ENCODE measurements at regions not wholly inside any gene's neighbourhood (a gene's known extent, or its start where the extent isn't known, plus 50 kb on each side); places are given as distances from the start of the nearest gene placed in this dataset.

DNA sequence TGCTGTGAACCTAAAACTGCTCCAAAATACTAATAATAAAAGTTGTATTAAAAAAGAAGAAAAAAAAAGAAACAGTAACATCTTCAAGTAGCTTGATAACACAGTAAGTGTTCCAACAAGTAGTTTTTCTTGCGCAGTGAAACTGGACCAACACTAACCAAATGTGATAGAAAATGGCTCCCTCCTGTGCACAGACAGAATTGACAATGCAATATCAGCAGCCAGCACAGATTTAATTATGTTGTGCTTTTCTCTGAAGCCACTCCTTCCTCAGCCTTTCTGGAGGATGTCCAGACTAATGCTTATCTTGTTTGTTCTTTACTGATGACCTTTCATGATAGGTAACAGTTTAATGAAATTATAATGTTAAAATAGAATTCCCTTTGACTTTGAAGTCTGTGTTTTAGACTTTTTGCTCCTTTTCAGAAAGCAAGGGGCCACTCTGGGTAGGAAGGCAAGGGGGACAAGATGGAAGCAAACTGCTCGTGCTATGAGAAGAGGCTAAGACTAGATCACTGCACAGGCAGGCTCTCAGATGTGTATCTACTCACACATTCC is 147.1 kb upstream of the RPL34 start:
- Histone ChIP-seq H3K4me1 (ENCODE audit: control insufficient read depth, insufficient read depth, low read length) (no peaks in the 10 kb centered on the region), H3K27me3 (ENCODE audit: control insufficient read depth, insufficient read depth, low read length, poor library complexity, severe bottlenecking) (no peaks in the 10 kb centered on the region), H3K4me3 (ENCODE audit: insufficient read depth, low read depth, low read length) (no peak overlapping the region), H3K36me3 (ENCODE audit: control insufficient read depth, insufficient read depth, low read length) (no peaks in the 10 kb centered on the region), H3K9me3 (ENCODE audit: control insufficient read depth, low read length) (no peaks in the 10 kb centered on the region), H3K27ac (ENCODE audit: insufficient read depth, low read depth, low read length, poor library complexity, severe bottlenecking) (no peak overlapping the region)
- WGBS, 2 experiments: 94% methylated on average over 2 of the region's 2 CpGs

DNA sequence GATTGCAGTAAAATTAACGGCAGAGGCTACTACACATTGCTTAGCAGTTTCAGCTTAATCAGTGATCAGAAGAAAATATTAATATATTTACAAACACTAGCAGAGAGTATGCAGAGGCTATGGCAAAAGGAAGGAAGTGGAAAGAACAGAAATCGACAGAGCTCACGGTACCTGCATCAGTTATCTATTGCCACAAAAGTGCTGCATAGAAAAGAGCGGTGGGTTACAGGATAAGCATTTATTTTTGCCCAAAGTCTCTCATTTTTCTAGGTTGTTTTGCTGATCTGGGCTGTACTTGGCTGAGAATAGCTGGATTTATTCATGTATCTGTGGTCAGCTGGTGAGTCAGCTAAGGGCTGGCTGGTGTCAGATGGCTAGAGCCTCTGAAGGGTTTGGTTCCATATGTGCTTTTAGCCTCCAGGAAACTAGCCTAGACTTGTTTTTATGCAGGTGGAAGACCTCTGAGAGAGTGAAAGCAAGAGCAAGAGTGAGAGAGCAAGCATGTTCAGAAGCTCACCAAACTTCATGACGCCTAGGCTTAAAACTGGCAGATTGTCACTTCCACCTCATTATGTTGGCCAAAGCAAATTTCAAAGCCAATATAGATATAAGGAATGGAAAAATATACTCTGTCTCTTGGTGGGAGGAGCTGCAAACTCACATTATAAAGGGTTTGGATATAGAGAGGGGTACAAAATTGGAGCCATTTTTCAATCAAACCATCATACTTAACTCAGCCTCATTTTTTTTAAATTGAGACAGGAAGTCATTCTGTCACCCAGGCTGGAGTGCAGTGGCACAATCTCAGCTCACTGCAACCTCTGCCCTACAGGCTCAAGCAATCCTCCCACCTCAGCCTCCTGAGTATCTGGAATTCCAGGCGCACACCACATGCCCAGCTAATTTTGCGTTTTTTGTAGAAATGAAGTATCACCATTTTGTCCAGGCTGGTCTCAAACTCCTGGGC is 153.2 kb upstream of the RPL34 start:
- Histone ChIP-seq H3K27ac (ENCODE audit: insufficient read depth, low read depth, low read length, poor library complexity, severe bottlenecking) (no peak overlapping the region), H3K9me3 (ENCODE audit: control insufficient read depth, low read length) (no peaks in the 10 kb centered on the region), H3K27me3 (ENCODE audit: control insufficient read depth, insufficient read depth, low read length, poor library complexity, severe bottlenecking) (no peaks in the 10 kb centered on the region), H3K4me1 (ENCODE audit: control insufficient read depth, insufficient read depth, low read length) (no peaks in the 10 kb centered on the region), H3K4me3 (ENCODE audit: insufficient read depth, low read depth, low read length) (no peak overlapping the region), H3K36me3 (ENCODE audit: control insufficient read depth, insufficient read depth, low read length) (no peaks in the 10 kb centered on the region)
- WGBS, 2 experiments: 96 to 98% methylated on average over 6 of the region's 7 CpGs

DNA sequence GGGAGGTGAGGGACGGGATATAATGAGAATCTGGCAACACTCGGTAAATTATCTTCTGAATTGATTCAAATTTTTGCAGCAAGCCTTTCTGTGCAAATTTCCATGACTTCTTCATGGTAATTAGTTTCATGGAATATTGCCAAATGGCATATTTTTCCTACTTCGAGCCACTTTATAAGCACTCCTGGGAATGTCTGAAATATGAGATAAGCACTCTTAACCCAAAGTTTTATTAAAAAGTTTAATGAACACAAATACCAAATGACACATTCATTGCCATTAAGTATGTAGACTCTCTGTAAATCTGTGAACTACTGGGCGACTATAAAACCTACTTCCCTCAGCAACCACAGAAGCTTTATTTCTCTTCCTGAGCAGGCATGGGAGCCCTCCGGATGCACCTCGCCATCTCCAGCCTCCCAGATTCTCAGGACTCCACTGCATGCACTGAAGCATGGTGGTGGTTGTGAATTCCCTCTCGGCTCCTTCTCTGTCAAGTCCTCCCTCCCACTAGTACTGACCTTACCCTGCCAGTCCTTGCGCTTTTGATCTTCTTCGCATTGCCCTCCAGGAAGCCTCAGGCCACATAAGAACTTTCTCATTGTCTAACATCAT is 154.4 kb upstream of the RPL34 start:
- Histone ChIP-seq H3K4me1 (ENCODE audit: control insufficient read depth, insufficient read depth, low read length) (no peaks in the 10 kb centered on the region), H3K27ac (ENCODE audit: insufficient read depth, low read depth, low read length, poor library complexity, severe bottlenecking) (no peak overlapping the region), H3K27me3 (ENCODE audit: control insufficient read depth, insufficient read depth, low read length, poor library complexity, severe bottlenecking) (no peaks in the 10 kb centered on the region), H3K9me3 (ENCODE audit: control insufficient read depth, low read length) (no peaks in the 10 kb centered on the region), H3K36me3 (ENCODE audit: control insufficient read depth, insufficient read depth, low read length) (no peaks in the 10 kb centered on the region), H3K4me3 (ENCODE audit: insufficient read depth, low read depth, low read length) (no peak overlapping the region)
- WGBS, 2 experiments: 92 to 95% methylated on average over 9 of the region's 9 CpGs

DNA sequence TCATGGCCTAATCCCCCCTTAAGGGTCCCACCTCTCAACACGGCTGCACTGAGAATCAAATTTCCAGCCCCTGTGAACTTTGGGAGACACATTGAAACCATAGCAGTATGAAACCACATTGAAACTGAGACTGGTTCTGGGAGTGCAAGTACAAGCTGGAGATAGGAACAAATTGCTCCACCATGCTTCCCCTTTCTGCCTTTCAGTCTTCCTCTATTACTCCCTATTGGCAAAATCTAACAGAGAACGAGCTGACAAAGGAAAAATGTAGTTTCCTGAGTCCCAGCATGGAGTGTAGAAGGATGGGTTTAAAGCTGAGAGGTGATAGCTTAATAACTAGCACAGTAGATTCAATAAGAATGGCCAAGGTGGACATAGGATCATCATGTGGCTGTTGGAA is 161.7 kb upstream of the RPL34 start:
- H3K27me3 ChIP-seq (ENCODE audit: control insufficient read depth, insufficient read depth, low read length, poor library complexity, severe bottlenecking): no peaks in the 10 kb centered on the region
- H3K4me3 ChIP-seq (ENCODE audit: insufficient read depth, low read depth, low read length): no peak overlapping the region
- no peak overlapping the region for H3K27ac ChIP-seq (ENCODE audit: insufficient read depth, low read depth, low read length, poor library complexity, severe bottlenecking)
- no peaks in the 10 kb centered on the region for H3K9me3 ChIP-seq (ENCODE audit: control insufficient read depth, low read length)
- WGBS, 2 experiments: 92 to 93% methylated on average over 2 of the region's 2 CpGs
- no peaks in the 10 kb centered on the region for H3K36me3 ChIP-seq (ENCODE audit: control insufficient read depth, insufficient read depth, low read length)
- H3K4me1 ChIP-seq (ENCODE audit: control insufficient read depth, insufficient read depth, low read length): no peaks in the 10 kb centered on the region

DNA sequence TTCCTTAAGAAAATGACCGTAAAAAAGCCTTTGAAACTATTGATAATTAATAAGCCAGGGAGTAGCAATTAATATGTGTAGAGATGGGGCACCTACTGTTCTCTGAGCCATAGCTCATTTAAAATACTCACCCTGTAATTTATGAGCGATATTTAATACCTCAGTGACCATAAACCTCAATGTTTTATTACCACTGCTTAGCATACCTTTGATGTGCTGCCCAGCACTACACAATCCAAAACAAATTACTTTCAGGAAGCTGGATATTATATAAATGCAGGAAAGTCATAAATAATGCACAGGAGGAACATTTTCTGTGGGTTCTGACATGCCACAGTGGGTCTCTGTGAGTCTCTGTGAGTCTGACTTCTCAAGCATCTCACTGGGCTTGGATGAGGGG is 166.1 kb upstream of the RPL34 start:
- Histone ChIP-seq H3K36me3 (ENCODE audit: control insufficient read depth, insufficient read depth, low read length) (no peaks in the 10 kb centered on the region), H3K27ac (ENCODE audit: insufficient read depth, low read depth, low read length, poor library complexity, severe bottlenecking) (no peak overlapping the region), H3K9me3 (ENCODE audit: control insufficient read depth, low read length) (no peaks in the 10 kb centered on the region), H3K4me3 (ENCODE audit: insufficient read depth, low read depth, low read length) (no peak overlapping the region), H3K27me3 (ENCODE audit: control insufficient read depth, insufficient read depth, low read length, poor library complexity, severe bottlenecking) (no peaks in the 10 kb centered on the region), H3K4me1 (ENCODE audit: control insufficient read depth, insufficient read depth, low read length) (no peaks in the 10 kb centered on the region)
- WGBS, 2 experiments: 80 to 100% methylated on average over 1 to 2 of the region's 2 CpGs

DNA sequence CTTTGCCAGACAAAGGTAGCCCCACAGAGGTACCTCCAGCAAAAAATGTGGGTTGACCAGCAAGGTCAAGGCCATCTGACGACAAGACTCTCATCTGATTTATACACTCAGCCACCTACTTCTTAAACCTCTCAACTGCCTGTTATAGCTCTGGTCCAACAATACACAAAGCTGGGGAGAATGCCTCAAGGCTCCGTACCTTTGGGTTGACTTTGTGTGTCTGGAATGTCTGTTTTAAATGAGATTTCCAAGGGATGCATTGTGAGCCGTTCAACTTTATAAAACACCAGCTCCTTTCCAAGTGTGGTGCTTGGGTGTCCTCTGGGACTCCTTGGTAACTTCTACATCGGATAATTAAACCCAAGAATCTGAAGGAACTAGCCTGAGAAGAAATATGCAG is 167.0 kb upstream of the RPL34 start:
- Histone ChIP-seq H3K9me3 (ENCODE audit: control insufficient read depth, low read length) (no peaks in the 10 kb centered on the region), H3K4me3 (ENCODE audit: insufficient read depth, low read depth, low read length) (no peak overlapping the region), H3K4me1 (ENCODE audit: control insufficient read depth, insufficient read depth, low read length) (no peaks in the 10 kb centered on the region), H3K27ac (ENCODE audit: insufficient read depth, low read depth, low read length, poor library complexity, severe bottlenecking) (no peak overlapping the region), H3K36me3 (ENCODE audit: control insufficient read depth, insufficient read depth, low read length) (no peaks in the 10 kb centered on the region), H3K27me3 (ENCODE audit: control insufficient read depth, insufficient read depth, low read length, poor library complexity, severe bottlenecking) (no peaks in the 10 kb centered on the region)
- WGBS, 2 experiments: 82 to 96% methylated on average over 3 to 4 of the region's 4 CpGs

DNA sequence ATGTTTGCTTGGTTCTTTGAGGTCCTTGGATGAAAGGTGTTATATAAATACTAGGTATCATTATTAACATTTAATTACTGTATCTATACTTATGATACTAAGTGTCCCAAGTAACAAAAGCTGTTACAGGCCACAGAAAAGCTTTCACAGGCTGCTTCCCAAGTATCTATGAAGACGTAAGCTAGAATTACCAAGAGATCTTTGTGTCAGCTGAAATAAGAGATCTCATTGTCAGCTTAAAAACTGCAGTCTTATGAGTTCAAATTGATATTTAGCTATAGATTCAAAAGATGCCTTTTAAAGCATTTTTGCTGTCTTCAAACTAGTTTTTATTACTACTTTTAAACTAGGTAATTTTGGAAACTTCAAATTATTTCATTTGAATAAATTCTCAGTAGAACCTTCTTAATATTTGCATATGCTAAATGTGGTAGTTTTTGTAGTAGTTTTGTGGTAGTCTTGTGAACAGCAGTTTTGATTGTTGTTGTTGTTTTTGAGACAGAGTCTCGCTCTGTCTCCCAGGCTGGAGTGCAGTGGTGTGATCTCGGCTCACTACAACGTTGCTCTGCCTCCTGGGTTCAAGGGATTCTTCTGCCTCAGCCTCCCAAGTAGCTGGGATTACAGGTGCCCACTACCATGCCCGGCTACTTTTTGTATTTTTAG is 170.0 kb upstream of the RPL34 start:
- Histone ChIP-seq H3K9me3 (ENCODE audit: control insufficient read depth, low read length) (no peaks in the 10 kb centered on the region), H3K4me1 (ENCODE audit: control insufficient read depth, insufficient read depth, low read length) (no peaks in the 10 kb centered on the region), H3K4me3 (ENCODE audit: insufficient read depth, low read depth, low read length) (no peak overlapping the region), H3K27ac (ENCODE audit: insufficient read depth, low read depth, low read length, poor library complexity, severe bottlenecking) (no peak overlapping the region), H3K36me3 (ENCODE audit: control insufficient read depth, insufficient read depth, low read length) (no peaks in the 10 kb centered on the region), H3K27me3 (ENCODE audit: control insufficient read depth, insufficient read depth, low read length, poor library complexity, severe bottlenecking) (no peaks in the 10 kb centered on the region)
- 85 to 88% methylated on average over 5 of the region's 5 CpGs for WGBS, 2 experiments

DNA sequence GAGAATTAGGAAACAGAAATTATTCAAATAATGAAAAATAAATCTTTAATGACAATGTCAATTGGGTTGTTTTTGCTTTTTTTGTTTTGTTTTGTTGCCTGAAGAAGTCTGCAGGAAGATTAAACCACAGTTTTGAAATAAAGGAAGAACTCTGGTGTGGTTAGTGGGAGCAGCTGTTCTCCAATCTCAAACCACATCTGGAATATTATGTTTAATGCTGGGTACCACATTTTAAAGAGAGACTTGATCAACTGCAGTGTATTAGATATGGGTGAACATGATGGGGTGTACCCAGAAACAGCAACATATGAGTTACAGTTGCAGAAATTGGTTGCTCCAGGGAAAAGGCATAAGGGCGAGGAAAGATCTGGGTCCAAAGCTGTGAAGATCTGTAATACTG is 171.2 kb upstream of the RPL34 start:
- H3K36me3 ChIP-seq (ENCODE audit: control insufficient read depth, insufficient read depth, low read length): no peaks in the 10 kb centered on the region
- no peak overlapping the region for H3K27ac ChIP-seq (ENCODE audit: insufficient read depth, low read depth, low read length, poor library complexity, severe bottlenecking)
- 94 to 96% methylated on average over 1 of the region's 1 CpG for WGBS, 2 experiments
- H3K4me3 ChIP-seq (ENCODE audit: insufficient read depth, low read depth, low read length): no peak overlapping the region
- H3K4me1 ChIP-seq (ENCODE audit: control insufficient read depth, insufficient read depth, low read length): no peaks in the 10 kb centered on the region
- H3K9me3 ChIP-seq (ENCODE audit: control insufficient read depth, low read length): no peaks in the 10 kb centered on the region
- H3K27me3 ChIP-seq (ENCODE audit: control insufficient read depth, insufficient read depth, low read length, poor library complexity, severe bottlenecking): no peaks in the 10 kb centered on the region

DNA sequence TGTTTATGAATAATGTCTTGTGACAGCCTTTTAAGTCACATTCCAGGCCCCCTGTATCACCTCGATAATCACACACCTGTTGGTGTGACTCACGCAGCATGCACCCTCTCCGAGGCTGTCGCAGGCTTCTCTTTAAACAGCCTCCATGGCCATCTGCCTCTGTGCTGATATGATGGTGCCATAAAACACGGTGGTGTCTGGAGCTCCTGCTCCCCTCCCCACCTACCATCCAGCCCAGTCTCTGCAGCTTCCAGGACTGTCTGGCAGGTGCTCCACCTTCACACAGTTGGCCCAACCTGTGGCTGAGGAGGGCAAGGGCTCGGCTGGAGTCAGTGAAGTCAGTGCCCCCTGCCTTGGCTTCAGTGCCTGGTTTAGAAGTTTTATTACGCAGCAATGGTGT is 173.8 kb upstream of the RPL34 start:
- 86 to 90% methylated on average over 7 of the region's 7 CpGs for WGBS, 2 experiments

DNA sequence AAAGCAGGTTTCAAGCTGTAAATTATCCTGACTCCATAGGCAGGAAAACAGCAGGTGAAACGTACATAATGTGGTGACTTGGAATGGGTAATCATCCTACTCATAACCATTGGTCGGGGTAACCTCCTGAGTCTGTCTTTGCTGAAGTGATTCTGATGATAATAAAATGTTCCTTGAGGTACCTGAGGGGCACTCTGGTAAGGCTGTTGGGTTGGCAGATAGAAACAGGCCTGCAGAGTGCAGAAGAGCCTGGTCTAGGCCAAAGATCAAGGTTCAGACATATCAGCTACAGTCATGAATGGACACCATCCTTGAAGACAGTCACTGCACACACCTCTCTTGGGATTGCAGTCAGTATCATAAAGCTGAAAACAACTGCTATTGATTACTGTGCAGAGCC is 174.7 kb upstream of the RPL34 start:
- 95 to 96% methylated on average over 2 of the region's 2 CpGs for WGBS, 2 experiments
- Histone ChIP-seq H3K4me1 (ENCODE audit: control insufficient read depth, insufficient read depth, low read length) (no peaks in the 10 kb centered on the region), H3K36me3 (ENCODE audit: control insufficient read depth, insufficient read depth, low read length) (no peaks in the 10 kb centered on the region), H3K9me3 (ENCODE audit: control insufficient read depth, low read length) (no peaks in the 10 kb centered on the region), H3K27ac (ENCODE audit: insufficient read depth, low read depth, low read length, poor library complexity, severe bottlenecking) (no peak overlapping the region), H3K4me3 (ENCODE audit: insufficient read depth, low read depth, low read length) (no peak overlapping the region), H3K27me3 (ENCODE audit: control insufficient read depth, insufficient read depth, low read length, poor library complexity, severe bottlenecking) (no peaks in the 10 kb centered on the region)

More for the DNA sequence above, 173.8 kb upstream of the RPL34 start:
- no peaks in the 10 kb centered on the region for H3K27me3 ChIP-seq (ENCODE audit: control insufficient read depth, insufficient read depth, low read length, poor library complexity, severe bottlenecking)
- no peak overlapping the region for H3K27ac ChIP-seq (ENCODE audit: insufficient read depth, low read depth, low read length, poor library complexity, severe bottlenecking)
- H3K9me3 ChIP-seq (ENCODE audit: control insufficient read depth, low read length): no peaks in the 10 kb centered on the region
- H3K36me3 ChIP-seq (ENCODE audit: control insufficient read depth, insufficient read depth, low read length): no peaks in the 10 kb centered on the region
- no peaks in the 10 kb centered on the region for H3K4me1 ChIP-seq (ENCODE audit: control insufficient read depth, insufficient read depth, low read length)
- H3K4me3 ChIP-seq (ENCODE audit: insufficient read depth, low read depth, low read length): no peak overlapping the region

All from ectodermal cell (in vitro differentiated cells).